Thyroid gland (tissue), 4 donors: ENCODE measurements at regions not wholly inside any gene's neighbourhood (a gene's known extent, or its start where the extent isn't known, plus 50 kb on each side); places are given as distances from the start of the nearest gene placed in this dataset.

Experiments used
- POLR2A ChIP-seq, 2 donors: fragments of 450-650 bp; IDR thresholded peaks; one replicate each; pipeline ENCODE4 v1.6.1; 2017; ENCODE audit warnings: antibody characterized with exemption in 2 of 2, mild to moderate bottlenecking in 2 of 2, moderate library complexity in 1 of 2
- TF ChIP-seq, protein P1 (sequence below), 6 experiments: fragments of 200-600 bp in 3 of 6; fragments of 450-650 bp in 3 of 6; sonication (generic) in 3 of 6; IDR thresholded peaks; one replicate each; pipeline ENCODE4 v1.5.1; 2016 to 2019; ENCODE audit warnings: antibody characterized with exemption in 6 of 6, mild to moderate bottlenecking in 2 of 6, inconsistent platforms in 1 of 6, moderate library complexity in 1 of 6

GRCh38 chr10:42934842-42935241 lies 142.0 kb upstream of the RET start:
- TF ChIP-seq, protein P1, sequence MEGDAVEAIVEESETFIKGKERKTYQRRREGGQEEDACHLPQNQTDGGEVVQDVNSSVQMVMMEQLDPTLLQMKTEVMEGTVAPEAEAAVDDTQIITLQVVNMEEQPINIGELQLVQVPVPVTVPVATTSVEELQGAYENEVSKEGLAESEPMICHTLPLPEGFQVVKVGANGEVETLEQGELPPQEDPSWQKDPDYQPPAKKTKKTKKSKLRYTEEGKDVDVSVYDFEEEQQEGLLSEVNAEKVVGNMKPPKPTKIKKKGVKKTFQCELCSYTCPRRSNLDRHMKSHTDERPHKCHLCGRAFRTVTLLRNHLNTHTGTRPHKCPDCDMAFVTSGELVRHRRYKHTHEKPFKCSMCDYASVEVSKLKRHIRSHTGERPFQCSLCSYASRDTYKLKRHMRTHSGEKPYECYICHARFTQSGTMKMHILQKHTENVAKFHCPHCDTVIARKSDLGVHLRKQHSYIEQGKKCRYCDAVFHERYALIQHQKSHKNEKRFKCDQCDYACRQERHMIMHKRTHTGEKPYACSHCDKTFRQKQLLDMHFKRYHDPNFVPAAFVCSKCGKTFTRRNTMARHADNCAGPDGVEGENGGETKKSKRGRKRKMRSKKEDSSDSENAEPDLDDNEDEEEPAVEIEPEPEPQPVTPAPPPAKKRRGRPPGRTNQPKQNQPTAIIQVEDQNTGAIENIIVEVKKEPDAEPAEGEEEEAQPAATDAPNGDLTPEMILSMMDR (IDR thresholded peaks at IDR 0.05) = no peak
- TF ChIP-seq POLR2A (IDR thresholded peaks at IDR 0.05) = no peak
